ELR (cell line): ENCODE measurements at regions not wholly inside any gene's neighbourhood (a gene's known extent, or its start where the extent isn't known, plus 50 kb on each side); places are given as distances from the start of the nearest gene placed in this dataset.

ENCODE experiments used
- DNase-seq: peaks from one replicate; pipeline ENCODE4 v3.0.0-alpha.2; 2015; ENCODE audit warnings: low read depth

- DNase-seq, result no peak
These were observed 99.0 kb upstream of the GJB5 start for GRCh38 chr1:34655875-34656240.

- DNase-seq, result no peak
These were observed 98.5 kb upstream of the GJB5 start for GRCh38 chr1:34656299-34656698.

DNA sequence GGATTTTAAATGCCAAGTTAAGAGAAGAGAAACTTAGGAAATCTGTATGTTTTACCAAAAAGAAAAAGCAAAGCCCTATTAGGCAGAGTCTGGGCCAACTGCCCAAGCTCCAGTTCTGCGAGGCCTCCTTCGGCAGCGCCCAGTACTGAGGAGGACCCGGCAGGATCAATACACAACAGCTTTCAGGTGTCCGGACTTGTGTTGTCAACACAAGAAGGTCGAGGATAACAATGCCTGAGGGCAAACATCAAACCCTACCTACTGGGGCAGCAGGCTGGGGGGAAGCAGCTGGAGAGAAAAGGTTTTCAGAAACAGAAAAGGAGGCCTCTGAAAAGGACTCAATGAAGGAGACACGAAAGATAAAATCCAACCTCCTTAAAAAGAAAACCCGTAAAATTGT, 98.1 kb upstream of the GJB5 start:
- DNase-seq, result no peak

GRCh38 chr1:34657266-34657665, 97.6 kb upstream of the GJB5 start:
- no peak for DNase-seq

- no peak for DNase-seq
These were observed 97.0 kb upstream of the GJB5 start for GRCh38 chr1:34657849-34658248.

DNA sequence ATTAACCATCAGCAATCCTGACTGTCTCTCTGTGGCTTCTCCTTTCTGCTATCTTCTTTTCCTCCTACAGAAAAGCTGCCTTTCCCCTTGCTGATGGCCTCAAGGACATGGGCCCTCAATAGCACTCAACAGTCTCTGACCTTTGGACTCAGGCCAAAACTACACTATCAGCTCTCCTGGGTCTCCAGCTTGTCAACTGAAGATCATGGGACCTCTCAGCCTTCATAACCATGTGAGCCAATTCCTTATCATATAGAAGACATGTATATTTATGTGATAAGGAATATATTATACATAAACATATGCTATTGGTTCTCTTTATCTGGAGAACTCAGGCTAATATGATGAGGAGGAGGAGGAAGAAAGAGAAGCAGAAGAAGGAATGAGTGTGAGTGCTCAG, 91.8 kb upstream of the GJB5 start:
- no peak for DNase-seq

GRCh38 chr1:34668063-34668462, 86.8 kb upstream of the GJB5 start:
- DNase-seq, result no peak

DNA sequence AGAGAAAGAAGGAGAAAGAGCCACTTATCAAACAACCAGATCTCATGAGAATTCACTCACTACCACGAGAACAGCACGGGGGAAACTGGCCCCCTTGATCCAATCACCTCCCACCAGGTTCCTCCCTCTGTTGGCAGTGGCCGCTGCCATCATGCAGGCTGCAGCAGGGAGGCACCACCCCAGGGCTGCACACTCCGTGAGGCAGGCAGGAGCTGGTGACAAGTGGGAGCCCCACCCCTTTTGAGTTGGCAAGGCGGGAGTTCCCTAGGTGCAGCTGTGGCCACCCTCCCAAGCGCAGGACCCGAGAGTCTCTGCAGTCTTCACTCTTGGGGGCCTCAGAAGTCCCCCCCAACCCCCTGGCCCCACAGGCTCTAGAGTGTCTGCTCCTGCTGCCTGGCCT, 83.9 kb upstream of the GJB5 start:
- no peak for DNase-seq

DNA sequence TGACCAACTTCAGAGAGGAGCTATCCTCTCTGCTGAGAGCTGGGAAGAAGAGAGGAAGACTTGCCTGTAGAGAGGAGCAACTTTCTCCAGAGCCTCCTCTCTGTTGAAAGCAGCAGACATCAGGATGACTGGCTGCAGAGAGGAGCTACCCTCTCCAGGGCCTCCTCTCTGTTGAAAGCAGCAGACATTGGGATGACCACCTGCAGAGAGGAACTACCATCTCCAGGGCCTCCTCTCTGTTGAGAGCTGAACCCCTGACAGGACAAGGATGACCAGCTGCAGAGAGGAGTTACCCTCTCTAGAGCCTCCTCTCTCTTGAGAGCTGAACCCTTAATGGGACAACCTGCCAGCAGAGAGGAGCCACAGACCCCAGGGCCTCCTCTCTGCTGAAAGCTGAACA, 83.0 kb upstream of the GJB5 start:
- no peak for DNase-seq

GRCh38 chr1:34681480-34682451, 73.1 kb upstream of the GJB5 start:
- peak; percentile 46 for DNase-seq

DNA sequence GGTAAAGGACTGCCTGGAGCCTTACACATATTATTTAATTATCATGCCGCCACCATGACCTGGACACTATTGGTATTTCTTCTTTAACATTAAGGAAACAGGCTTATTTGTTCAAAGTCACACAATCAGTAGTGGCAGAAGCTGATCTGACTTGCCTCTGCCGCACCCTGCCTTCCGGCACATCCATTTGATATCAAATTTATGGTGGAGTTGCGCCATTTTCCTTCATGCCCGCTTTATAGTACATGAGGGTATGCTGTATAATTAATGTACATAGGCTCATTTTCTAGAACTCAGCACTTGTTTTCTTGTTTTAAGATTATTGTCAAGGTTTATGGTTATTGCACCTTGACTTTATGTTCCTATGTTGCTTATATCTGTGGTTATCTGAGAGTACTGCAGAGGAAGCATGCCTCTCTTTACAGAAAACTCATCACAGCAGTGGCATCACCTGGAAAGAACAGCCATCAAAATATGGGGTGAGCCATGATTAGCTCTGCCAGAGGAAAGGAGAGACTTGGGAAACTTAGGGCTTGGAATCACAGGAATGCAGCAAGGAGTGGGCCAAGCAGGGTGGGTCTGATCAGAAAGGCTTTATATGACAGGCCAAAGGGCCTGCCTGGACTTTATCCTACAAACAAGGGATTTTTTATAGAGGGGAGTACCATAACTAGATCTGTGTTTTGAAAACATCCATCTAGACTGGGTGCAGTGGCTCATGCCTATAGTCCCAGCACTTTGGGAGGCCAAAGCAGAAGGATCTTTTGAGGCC, 72.2 kb upstream of the GJB5 start:
- no peak for DNase-seq

- no peak for DNase-seq
These were observed 71.2 kb upstream of the GJB5 start for GRCh38 chr1:34683616-34684015.

- no peak for DNase-seq
These were observed 70.6 kb upstream of the GJB5 start for GRCh38 chr1:34684266-34684665.

DNA sequence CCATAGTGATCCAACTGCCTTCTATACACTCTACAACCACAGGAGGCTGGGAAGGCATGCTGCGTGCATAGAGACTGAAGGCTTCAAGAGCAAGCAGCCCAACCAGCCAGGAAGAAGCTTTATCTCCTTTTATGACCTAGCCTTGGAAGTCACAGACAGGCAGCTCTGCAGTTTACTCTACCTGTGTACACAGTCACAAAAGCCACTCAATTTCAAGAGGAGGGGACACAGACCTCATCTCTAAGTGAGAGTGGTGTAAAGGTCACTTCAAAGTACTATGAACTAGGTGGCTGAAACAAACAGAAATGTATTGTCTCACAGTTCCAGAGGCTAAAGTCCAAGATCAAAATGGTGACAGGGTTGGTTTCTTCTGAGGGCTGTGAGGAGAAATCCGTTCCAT, 69.6 kb upstream of the GJB5 start:
- no peak for DNase-seq

- DNase-seq, result no peak
These were observed 68.3 kb upstream of the GJB5 start for GRCh38 chr1:34686531-34686930.

DNA sequence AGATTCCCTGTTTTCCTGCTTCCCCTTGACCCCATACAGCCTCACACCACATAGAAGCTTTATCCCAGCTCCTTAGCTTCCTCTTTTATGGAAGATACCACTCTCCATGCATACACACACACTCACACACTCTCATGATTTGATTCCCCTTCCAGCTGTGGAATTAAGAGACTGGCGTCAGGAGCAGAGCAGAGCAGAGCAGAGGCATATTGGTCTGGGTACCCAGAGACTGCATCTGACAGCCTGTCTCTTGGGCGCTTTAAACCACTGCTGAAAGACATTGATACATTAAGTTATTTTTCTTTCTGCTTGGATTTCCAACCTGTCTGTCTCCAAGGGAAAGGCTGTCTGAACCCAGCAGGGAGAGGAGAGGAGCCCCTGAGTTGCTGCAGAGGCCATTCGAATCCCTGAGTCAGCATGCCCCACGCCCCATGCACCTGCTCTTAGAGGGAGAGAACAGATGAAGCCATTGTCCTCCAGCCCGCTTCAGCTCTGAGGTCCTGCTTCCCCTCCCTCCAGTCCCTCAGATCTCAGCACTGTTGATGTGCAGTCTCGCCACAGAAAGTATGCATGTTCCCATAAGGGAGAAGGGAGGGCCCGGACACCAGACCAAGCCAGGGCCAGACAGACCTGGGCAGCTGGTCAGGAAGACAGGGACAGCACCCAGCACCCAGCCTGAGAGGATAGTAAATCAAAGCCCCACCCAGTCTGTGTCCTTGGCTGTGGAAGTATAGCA, 66.7 kb upstream of the GJB5 start:
- DNase-seq, result no peak

DNA sequence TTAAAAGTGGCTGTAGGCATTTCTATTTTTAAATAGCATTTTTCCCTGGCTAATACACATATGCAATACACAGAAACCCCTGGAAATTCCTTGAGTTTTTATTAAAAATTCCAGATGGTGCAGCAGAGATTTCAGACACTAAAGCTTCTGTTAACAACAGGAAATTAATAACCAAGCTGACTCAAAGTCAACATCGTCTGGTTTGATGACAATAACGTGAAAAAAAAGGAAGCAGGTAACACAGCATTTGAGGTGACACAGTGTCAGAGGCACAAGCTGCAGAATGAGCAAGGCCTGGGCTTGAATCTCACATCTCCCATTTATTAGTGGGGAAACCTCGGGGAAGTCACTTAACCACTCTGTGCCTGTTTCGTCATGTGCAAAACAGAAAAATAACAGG, 64.6 kb upstream of the GJB5 start:
- DNase-seq, result no peak

- DNase-seq, result no peak
These were observed 61.8 kb upstream of the GJB5 start for GRCh38 chr1:34693081-34693480.

DNA sequence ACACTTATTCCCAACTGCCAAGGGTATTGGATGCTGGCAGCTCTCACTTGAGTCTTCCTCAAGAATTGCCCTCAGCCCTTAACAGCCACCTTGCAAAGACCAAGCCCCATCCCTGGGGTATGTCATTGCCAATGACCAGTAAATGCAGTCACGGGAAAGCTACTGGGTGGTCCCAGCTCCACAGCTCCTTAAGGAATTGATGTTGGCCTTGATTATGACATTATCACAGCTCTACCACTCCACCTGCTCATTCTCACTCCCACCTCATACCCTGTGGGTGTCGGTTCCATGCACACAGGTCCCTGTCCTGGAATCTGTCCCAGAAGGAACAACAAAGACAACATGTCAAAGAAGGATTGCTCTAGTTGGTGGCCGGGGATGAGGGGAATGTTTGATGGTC, 60.5 kb upstream of the GJB5 start:
- DNase-seq, result no peak

DNA sequence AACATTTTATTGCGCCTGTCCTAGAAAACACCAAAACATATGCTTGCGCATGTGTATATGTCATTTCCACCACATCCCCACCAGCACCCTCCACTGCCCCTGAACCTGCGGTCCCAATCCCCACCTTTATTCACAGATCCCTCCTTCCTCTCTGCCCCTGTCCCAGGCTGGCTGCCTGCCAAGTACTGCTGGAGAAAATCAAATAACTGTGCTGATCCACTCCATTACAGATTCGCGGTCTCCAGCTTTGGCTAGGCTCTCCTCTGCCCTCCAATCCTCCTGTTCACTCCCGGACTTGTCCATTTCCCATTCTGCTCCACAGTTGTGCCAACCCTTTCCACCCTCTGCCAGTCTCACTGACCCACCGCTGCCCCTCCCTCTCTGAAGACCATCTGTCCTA, 59.3 kb upstream of the GJB5 start:
- no peak for DNase-seq

GRCh38 chr1:34696230-34696629, 58.6 kb upstream of the GJB5 start:
- DNase-seq, result peak; percentile 78

DNA sequence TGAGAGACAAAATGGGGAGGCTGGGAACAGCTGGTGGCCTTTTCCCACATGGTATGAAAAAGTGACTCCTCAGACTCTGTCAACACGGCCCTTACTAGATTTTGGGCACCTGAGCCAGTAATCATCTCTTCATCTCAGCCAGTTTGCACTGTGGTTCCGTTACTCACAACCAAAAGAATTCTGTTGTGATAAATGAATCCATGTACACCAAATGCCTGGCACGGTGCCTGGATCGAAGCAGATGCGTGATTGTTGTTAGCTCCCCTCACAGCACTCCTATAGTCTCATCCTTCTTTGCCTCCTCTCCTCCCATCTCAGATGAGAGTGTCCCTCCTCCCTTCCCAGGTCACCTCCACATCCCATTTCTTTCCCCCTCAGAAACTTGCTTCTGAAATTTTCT, 57.9 kb upstream of the GJB5 start:
- DNase-seq, result no peak

DNA sequence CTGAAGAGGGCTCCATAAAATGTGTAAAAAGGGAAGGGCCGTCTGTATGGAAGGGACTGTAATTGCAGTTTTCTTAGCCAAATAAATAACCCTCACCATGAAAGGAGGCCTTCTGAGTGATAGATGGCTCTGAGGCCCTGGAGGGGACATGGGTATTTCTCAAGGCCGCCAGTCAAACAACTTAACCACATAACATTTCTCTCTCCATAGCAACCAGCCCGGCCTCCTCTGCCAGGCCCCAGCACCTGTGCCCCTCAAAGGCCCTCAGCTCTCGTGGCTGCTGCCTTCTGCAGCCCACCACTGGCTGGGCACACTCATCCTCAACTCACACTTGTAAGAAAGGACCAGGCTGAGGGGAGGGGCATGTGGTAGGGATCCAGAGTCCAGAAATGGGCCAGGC, 57.0 kb upstream of the GJB5 start:
- no peak for DNase-seq
